ENCODE measurements at regions not wholly inside any gene's neighbourhood (a gene's known extent, or its start where the extent isn't known, plus 50 kb on each side); places are given as distances from the start of the nearest gene placed in this dataset.
A peak's percentile ranks its signal among the peaks of the same experiment; 100 is the strongest.

DNA sequence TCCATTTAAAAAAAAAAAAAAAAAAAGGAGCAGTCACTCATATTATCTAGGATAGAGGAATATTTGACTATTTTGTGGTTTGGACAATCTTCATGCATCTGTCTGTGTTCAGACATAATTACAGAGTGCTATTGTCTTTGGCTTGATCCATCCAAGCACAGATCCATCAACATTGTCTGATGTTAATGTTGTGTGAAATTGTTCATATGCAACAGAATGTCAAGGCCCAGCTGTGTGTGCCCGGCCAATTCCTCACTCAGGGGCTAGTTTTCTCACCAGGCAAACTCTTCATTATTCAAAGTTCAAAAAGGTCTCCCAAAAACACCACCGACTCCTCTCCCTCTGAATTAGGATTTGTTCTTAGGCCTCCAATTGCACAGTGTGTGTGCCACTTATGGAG, 324.9 kb upstream of the TMTC1 start:
- Histone ChIP-seq H3K27ac (ENCODE audit: low read depth, low read length) (no peak overlapping the region), H3K4me1 (ENCODE audit: insufficient read depth, low read length) (peaks cover 5% of the 10 kb centered on the region), H3K4me3 (ENCODE audit: insufficient read depth, low read depth, low read length) (no peak overlapping the region), H3K9ac (ENCODE audit: low read length) (no peak overlapping the region), H2AFZ (ENCODE audit: low read depth, low read length) (no peak overlapping the region), H4K20me1 (ENCODE audit: insufficient read depth, low read length) (no peaks in the 10 kb centered on the region), H3K36me3 (ENCODE audit: insufficient read depth, low read length) (no peaks in the 10 kb centered on the region), H3K79me2 (ENCODE audit: insufficient read depth, low read length) (no peaks in the 10 kb centered on the region), H3K27me3 (ENCODE audit: insufficient read depth, low read length) (no peaks in the 10 kb centered on the region), H3K9me3 (ENCODE audit: insufficient read depth, low read depth, low read length) (no peaks in the 10 kb centered on the region), H3K4me2 (ENCODE audit: low read length) (no peak overlapping the region)
- FAIRE-seq = no peak
- peaks cover 8% of the 10 kb centered on the region for H3K4me1 Mint-ChIP-seq (ENCODE audit: low read depth, unreplicated experiment)
- peaks cover 8% of the 10 kb centered on the region for H3K9me3 Mint-ChIP-seq (ENCODE audit: unreplicated experiment)
- H3K36me3 Mint-ChIP-seq (ENCODE audit: low read depth, unreplicated experiment) = no peaks in the 10 kb centered on the region
- peak; percentile 56 for DNase-seq (ENCODE audit: low read depth)
- H3K27me3 Mint-ChIP-seq (ENCODE audit: low read depth, unreplicated experiment) = no peaks in the 10 kb centered on the region
- H3K4me3 Mint-ChIP-seq (ENCODE audit: unreplicated experiment) = no peak overlapping the region
- no peak overlapping the region for H3K27ac Mint-ChIP-seq (ENCODE audit: unreplicated experiment)
- TF ChIP-seq, protein P1, sequence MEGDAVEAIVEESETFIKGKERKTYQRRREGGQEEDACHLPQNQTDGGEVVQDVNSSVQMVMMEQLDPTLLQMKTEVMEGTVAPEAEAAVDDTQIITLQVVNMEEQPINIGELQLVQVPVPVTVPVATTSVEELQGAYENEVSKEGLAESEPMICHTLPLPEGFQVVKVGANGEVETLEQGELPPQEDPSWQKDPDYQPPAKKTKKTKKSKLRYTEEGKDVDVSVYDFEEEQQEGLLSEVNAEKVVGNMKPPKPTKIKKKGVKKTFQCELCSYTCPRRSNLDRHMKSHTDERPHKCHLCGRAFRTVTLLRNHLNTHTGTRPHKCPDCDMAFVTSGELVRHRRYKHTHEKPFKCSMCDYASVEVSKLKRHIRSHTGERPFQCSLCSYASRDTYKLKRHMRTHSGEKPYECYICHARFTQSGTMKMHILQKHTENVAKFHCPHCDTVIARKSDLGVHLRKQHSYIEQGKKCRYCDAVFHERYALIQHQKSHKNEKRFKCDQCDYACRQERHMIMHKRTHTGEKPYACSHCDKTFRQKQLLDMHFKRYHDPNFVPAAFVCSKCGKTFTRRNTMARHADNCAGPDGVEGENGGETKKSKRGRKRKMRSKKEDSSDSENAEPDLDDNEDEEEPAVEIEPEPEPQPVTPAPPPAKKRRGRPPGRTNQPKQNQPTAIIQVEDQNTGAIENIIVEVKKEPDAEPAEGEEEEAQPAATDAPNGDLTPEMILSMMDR (IDR thresholded peaks at IDR 0.05; ENCODE audit: insufficient read depth, low read depth, low read length) = no peak
- TF ChIP-seq EZH2 (IDR thresholded peaks at IDR 0.05; ENCODE audit: insufficient read depth, low read length) = no peak

DNA sequence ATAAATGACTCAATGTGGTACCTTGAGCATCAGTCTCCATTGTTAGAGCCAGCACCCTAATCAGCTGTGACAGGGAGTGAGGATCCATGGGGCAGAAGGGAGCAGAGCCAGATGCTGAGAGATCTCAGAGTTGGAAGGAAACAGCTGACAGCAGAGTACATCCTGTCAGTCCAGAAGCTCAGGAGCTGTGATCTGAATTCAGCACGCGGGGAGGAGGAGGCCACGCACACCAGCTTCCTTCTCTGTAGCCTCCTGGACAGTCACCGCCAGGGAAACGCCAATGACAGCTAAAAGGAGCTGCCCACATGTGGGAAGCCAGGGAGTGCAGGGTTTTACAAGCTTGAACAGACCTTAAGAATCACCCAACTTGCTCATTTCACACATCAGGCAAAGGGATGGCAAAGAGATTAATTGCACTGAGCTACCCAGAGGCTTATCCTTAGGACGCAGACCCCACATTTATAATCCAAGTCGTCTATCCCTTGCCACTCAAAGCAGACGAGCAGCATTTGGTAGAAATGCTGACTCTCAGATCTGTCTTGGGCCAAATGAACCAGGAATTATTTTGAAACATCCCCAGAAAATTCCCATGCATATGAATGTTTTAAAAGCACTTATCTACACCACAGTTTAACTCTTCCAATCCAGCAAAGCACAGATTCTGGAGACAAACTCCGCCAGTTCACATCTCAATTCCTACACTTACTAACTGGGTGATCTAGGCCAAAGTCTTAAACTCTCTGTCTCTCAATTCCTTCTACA, 322.6 kb upstream of the TMTC1 start:
- Mint-ChIP-seq H3K9me3 (ENCODE audit: unreplicated experiment) (peaks cover 8% of the 10 kb centered on the region), H3K27ac (ENCODE audit: unreplicated experiment) (no peak overlapping the region), H3K4me3 (ENCODE audit: unreplicated experiment) (no peak overlapping the region), H3K36me3 (ENCODE audit: low read depth, unreplicated experiment) (no peaks in the 10 kb centered on the region), H3K4me1 (ENCODE audit: low read depth, unreplicated experiment) (peaks cover 6% of the 10 kb centered on the region), H3K27me3 (ENCODE audit: low read depth, unreplicated experiment) (no peaks in the 10 kb centered on the region)
- no peak for FAIRE-seq
- Histone ChIP-seq H3K4me2 (ENCODE audit: low read length) (no peak overlapping the region), H3K9me3 (ENCODE audit: insufficient read depth, low read depth, low read length) (no peaks in the 10 kb centered on the region), H3K79me2 (ENCODE audit: insufficient read depth, low read length) (no peaks in the 10 kb centered on the region), H3K4me1 (ENCODE audit: insufficient read depth, low read length) (peaks cover 5% of the 10 kb centered on the region), H3K9ac (ENCODE audit: low read length) (no peak overlapping the region), H3K4me3 (ENCODE audit: insufficient read depth, low read depth, low read length) (no peak overlapping the region), H3K36me3 (ENCODE audit: insufficient read depth, low read length) (no peaks in the 10 kb centered on the region), H3K27me3 (ENCODE audit: insufficient read depth, low read length) (no peaks in the 10 kb centered on the region), H4K20me1 (ENCODE audit: insufficient read depth, low read length) (no peaks in the 10 kb centered on the region), H3K27ac (ENCODE audit: low read depth, low read length) (no peak overlapping the region), H2AFZ (ENCODE audit: low read depth, low read length) (no peak overlapping the region)
- DNase-seq (ENCODE audit: low read depth) = no peak
- TF ChIP-seq, protein P1 (IDR thresholded peaks at IDR 0.05; ENCODE audit: insufficient read depth, low read depth, low read length) = no peak
- no peak for TF ChIP-seq EZH2 (IDR thresholded peaks at IDR 0.05; ENCODE audit: insufficient read depth, low read length)

DNA sequence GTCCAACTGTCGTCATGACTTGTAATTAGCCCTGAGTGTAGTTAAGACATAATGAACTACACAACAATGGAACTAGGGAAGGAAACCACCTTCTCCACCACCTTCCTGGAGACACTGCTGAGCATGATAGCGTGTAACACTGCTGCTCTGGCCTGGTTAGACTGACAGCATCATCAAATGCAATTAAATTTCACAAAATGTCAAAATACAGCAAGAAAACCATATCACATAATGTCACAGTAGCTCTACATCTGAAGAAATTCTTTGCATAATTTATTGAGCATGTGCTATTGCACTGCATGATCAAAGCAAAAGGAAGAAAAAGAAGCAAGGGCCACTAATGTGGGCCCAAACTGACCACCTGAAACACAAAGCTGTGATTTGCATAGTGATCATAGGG, 321.8 kb upstream of the TMTC1 start:
- Mint-ChIP-seq H3K4me3 (ENCODE audit: unreplicated experiment) (no peak overlapping the region), H3K4me1 (ENCODE audit: low read depth, unreplicated experiment) (peaks cover 6% of the 10 kb centered on the region)

More for the DNA sequence above, 321.8 kb upstream of the TMTC1 start:
- FAIRE-seq (no peak), DNase-seq (ENCODE audit: low read depth) (no peak)
- H3K27me3 ChIP-seq (ENCODE audit: insufficient read depth, low read length) = no peaks in the 10 kb centered on the region
- Mint-ChIP-seq H3K27me3 (ENCODE audit: low read depth, unreplicated experiment) (no peaks in the 10 kb centered on the region), H3K9me3 (ENCODE audit: unreplicated experiment) (peaks cover 8% of the 10 kb centered on the region), H3K27ac (ENCODE audit: unreplicated experiment) (no peak overlapping the region), H3K36me3 (ENCODE audit: low read depth, unreplicated experiment) (no peaks in the 10 kb centered on the region)
- no peak overlapping the region for H3K4me3 ChIP-seq (ENCODE audit: insufficient read depth, low read depth, low read length)
- no peaks in the 10 kb centered on the region for H3K79me2 ChIP-seq (ENCODE audit: insufficient read depth, low read length)
- no peak overlapping the region for H3K27ac ChIP-seq (ENCODE audit: low read depth, low read length)
- no peaks in the 10 kb centered on the region for H4K20me1 ChIP-seq (ENCODE audit: insufficient read depth, low read length)
- H3K9ac ChIP-seq (ENCODE audit: low read length) = no peak overlapping the region
- no peaks in the 10 kb centered on the region for H3K36me3 ChIP-seq (ENCODE audit: insufficient read depth, low read length)
- no peak for TF ChIP-seq EZH2 (IDR thresholded peaks at IDR 0.05; ENCODE audit: insufficient read depth, low read length)
- TF ChIP-seq, protein P1 (IDR thresholded peaks at IDR 0.05; ENCODE audit: insufficient read depth, low read depth, low read length) = no peak
- H3K9me3 ChIP-seq (ENCODE audit: insufficient read depth, low read depth, low read length) = no peaks in the 10 kb centered on the region
- no peaks in the 10 kb centered on the region for H3K4me1 ChIP-seq (ENCODE audit: insufficient read depth, low read length)
- no peak overlapping the region for H3K4me2 ChIP-seq (ENCODE audit: low read length)
- no peak overlapping the region for H2AFZ ChIP-seq (ENCODE audit: low read depth, low read length)
